Bronchial epithelial cell (primary cell): ENCODE measurements at regions not wholly inside any gene's neighbourhood (a gene's known extent, or its start where the extent isn't known, plus 50 kb on each side); places are given as distances from the start of the nearest gene placed in this dataset.

ENCODE experiments used
- DNase-seq: peaks from one replicate; pipeline ENCODE4 v3.0.0-alpha.2; 2010; ENCODE audit warnings: low read depth
- FAIRE-seq: peaks from 2 replicates; lab custom pipeline; 2011; peaks lifted over from hg19 to GRCh38; lab: Jason Lieb, UNC
- H3K27me3 ChIP-seq: 2 replicates; pipeline ENCODE4 v1.5.1; 2011; ENCODE audit warnings: low read length; ENCODE audit not compliant: control insufficient read depth, insufficient read depth
- H3K36me3 ChIP-seq: 2 replicates; pipeline ENCODE4 v1.5.1; 2011; ENCODE audit warnings: low read length; ENCODE audit not compliant: control insufficient read depth, insufficient read depth
- H3K4me3 ChIP-seq: 2 replicates; pipeline ENCODE4 v1.5.1; 2011; ENCODE audit warnings: mild to moderate bottlenecking, low read depth, low read length, control low read depth
- TF ChIP-seq, protein P1 (sequence below): IDR thresholded peaks from 2 replicates; pipeline ENCODE4 v1.5.1; 2011; ENCODE audit warnings: mild to moderate bottlenecking, moderate library complexity, low read length, control low read depth, inconsistent platforms; ENCODE audit not compliant: insufficient read depth, severe bottlenecking

DNA sequence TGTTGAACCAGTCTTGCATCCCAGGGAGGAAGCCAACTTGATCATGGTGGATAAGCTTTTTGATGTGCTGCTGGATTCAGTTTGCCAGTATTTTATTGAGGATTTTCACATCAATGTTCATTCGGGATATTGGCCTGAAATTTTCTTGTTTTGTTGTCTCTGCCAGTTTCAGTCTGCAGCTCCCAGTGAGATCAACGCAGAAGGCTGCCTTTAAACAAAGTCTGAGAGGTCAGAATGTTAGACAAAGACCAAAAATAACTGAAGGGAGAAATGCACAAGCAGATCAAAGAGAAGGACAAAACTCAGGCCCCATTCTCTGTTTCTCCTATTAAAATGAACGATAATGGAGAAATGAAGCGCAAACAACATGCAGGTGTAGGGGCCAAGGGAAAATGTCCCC is 170.4 kb downstream of the NHLRC3 start:
- TF ChIP-seq, protein P1, sequence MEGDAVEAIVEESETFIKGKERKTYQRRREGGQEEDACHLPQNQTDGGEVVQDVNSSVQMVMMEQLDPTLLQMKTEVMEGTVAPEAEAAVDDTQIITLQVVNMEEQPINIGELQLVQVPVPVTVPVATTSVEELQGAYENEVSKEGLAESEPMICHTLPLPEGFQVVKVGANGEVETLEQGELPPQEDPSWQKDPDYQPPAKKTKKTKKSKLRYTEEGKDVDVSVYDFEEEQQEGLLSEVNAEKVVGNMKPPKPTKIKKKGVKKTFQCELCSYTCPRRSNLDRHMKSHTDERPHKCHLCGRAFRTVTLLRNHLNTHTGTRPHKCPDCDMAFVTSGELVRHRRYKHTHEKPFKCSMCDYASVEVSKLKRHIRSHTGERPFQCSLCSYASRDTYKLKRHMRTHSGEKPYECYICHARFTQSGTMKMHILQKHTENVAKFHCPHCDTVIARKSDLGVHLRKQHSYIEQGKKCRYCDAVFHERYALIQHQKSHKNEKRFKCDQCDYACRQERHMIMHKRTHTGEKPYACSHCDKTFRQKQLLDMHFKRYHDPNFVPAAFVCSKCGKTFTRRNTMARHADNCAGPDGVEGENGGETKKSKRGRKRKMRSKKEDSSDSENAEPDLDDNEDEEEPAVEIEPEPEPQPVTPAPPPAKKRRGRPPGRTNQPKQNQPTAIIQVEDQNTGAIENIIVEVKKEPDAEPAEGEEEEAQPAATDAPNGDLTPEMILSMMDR: no peak
- no peak for DNase-seq
- no peak overlapping the region for H3K4me3 ChIP-seq
- peaks cover 2% of the 10 kb centered on the region for H3K27me3 ChIP-seq
- no peaks in the 10 kb centered on the region for H3K36me3 ChIP-seq
- FAIRE-seq: no peak

DNA sequence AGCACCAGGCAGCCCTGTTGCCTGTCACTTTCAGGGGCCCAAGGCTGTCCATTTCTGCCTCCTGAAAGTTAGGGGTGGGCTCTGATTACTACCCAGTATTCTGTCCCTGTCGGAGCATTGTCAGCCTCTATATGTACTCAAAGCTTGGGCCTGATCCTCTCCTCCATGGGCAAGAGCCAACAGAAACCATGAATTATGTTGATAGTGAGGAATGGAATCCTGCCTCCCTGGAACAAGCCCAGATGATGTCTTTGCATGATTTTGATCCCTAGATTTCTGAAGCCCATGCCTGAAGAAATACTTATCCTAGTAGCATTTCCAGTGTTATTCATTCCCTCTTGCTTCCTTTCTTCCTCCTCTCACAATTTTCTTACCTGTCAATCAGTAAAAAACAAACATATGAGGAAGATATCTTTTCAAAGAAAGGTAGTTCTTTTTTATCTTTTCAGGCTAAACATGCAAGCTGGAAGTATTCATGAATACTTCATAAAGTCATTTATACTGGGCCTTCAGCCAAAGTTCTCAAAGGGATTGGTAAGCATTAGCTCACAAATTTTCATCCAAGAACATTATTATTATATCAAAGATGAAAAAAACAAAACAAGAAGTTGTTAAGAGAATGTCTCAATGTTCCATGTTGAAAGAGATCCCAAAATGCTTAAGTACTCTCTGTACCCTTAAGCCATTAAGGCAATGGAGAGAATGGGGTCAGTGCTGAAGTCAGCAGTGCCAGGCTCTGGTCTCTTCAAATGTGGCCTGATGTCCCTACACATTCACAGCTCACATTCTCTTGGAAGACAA is 171.7 kb downstream of the NHLRC3 start:
- TF ChIP-seq, protein P1: no peak
- FAIRE-seq (no peak), DNase-seq (peak; percentile 24)
- Histone ChIP-seq H3K27me3 (peaks cover 2% of the 10 kb centered on the region), H3K36me3 (no peaks in the 10 kb centered on the region), H3K4me3 (no peak overlapping the region)

DNA sequence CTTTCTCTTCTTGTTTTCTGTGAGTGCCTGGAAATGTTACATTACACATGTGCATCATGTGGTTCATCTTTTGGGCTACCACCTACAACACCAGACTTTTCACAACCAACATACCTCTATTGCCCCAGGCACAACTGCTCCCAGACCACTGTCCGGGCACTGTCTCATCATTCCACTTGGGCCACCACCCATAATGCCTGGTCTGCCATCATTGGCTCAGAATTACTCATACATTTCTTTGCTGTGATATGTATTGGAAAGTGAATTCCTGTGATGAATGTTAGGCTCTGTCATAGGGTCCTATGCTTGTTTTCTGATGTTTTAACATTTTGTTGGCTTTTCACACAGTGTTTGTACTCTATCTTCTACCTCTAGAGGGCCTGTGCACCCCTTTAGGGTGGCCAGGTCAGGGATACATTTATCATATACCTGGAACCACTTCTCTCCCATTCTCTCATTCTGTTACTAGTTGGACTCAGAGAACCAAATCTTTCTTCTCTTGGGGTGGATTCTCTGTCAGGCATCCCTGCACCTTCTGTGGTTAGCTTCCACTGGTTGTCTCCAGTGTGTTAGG is 172.8 kb downstream of the NHLRC3 start:
- FAIRE-seq (no peak), DNase-seq (peak; percentile 50)
- TF ChIP-seq, protein P1: no peak
- Histone ChIP-seq H3K27me3 (no peaks in the 10 kb centered on the region), H3K4me3 (no peak overlapping the region), H3K36me3 (no peaks in the 10 kb centered on the region)

DNA sequence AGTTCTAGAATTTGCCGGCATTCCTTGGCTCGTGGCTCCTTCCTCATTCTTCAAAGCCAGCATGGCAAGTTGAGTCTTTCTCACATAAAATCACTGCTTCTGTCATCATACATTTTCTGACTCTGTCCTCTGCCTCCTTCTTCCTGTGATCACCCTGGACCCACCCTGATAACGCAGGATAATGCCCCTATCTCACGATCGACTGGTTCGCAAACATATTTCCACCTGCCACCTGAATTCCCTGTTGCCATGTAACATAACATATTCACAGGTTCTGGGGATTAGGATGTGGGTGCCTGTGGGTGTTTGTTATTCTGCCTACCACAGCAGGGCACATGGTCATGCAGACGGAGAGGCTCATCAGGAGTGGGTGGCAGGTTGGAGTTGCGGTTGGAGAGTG is 177.7 kb downstream of the NHLRC3 start:
- no peak for FAIRE-seq
- no peak for DNase-seq
- H3K4me3 ChIP-seq: no peak overlapping the region

DNA sequence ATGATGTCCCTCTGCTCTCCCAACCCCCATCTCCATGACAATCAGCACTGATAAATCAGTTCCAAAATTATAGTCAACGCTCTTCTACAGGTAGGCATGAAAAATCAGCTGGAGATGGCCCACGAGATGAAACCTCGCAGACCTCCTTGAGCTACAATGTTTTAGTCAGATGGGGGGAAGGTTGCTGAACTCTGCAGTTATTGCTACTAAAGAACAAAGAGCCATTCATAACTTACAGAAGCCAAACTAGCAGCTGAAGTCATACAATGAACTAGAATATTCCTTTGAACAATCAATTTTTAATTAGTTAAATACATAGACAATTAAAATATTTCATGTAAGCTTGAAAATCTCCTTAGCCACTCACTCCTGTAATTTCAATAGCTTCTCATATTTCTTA is 179.2 kb downstream of the NHLRC3 start:
- FAIRE-seq (no peak), DNase-seq (no peak)
- no peaks in the 10 kb centered on the region for H3K36me3 ChIP-seq
- peaks cover 2% of the 10 kb centered on the region for H3K27me3 ChIP-seq
- TF ChIP-seq, protein P1: no peak
- H3K4me3 ChIP-seq: no peak overlapping the region

More for the DNA sequence above, 177.7 kb downstream of the NHLRC3 start:
- no peaks in the 10 kb centered on the region for H3K36me3 ChIP-seq
- H3K27me3 ChIP-seq: peaks cover 2% of the 10 kb centered on the region
- TF ChIP-seq, protein P1: no peak
